Prostate gland (tissue), 2 donors: ENCODE measurements at regions not wholly inside any gene's neighbourhood (a gene's known extent, or its start where the extent isn't known, plus 50 kb on each side); places are given as distances from the start of the nearest gene placed in this dataset.

ENCODE experiments used
- DNase-seq: peaks from one replicate; pipeline ENCODE4 v3.0.0-alpha.2; 2019; ENCODE audit warnings: low spot score
- H3K27ac ChIP-seq, 2 donors: fragments of 200-600 bp; sonication (generic); 2 replicates each; pipeline ENCODE4 v1.5.1; 2017 to 2019
- H3K27me3 ChIP-seq: fragments of 200-600 bp; sonication (generic); replicated peaks from 2 replicates; pipeline ENCODE4 v1.5.1; 2019; ENCODE audit not compliant: insufficient read depth
- H3K36me3 ChIP-seq, 2 donors: fragments of 200-600 bp; sonication (generic); 1 replicate in 1 of 2; 2 replicates in 1 of 2; pipeline versions ENCODE4 v1.5.1 to v1.8.1; 2017 to 2019
- H3K4me1 ChIP-seq: fragments of 200-600 bp; sonication (generic); replicated peaks from 2 replicates; pipeline ENCODE4 v1.5.1; 2019
- H3K4me3 ChIP-seq, 2 donors: fragments of 200-600 bp; sonication (generic); 2 replicates each; pipeline ENCODE4 v1.5.1; 2017 to 2019
- H3K9me3 ChIP-seq: fragments of 200-600 bp; sonication (generic); 2 replicates; pipeline ENCODE4 v1.5.1; 2017
- CTCF ChIP-seq, 4 experiments: fragments of 200-600 bp in 2 of 4; fragments of 450-650 bp in 2 of 4; sonication (generic) in 2 of 4; IDR thresholded peaks; 1 replicate in 3 of 4; 2 replicates in 1 of 4; pipeline ENCODE4 v1.5.1; 2016 to 2019; ENCODE audit warnings: antibody characterized with exemption in 4 of 4, mild to moderate bottlenecking in 2 of 4, moderate library complexity in 2 of 4
- POLR2A ChIP-seq: fragments of 450-650 bp; IDR thresholded peaks from one replicate; pipeline ENCODE4 v1.6.1; 2016; ENCODE audit warnings: antibody characterized with exemption, mild to moderate bottlenecking
- POLR2AphosphoS5 ChIP-seq: sonication (generic); formaldehyde crosslinking; IDR thresholded peaks from one replicate; pipeline ENCODE4 v1.6.1; 2017; ENCODE audit warnings: antibody characterized with exemption
- WGBS: methylation state at CpG from one replicate; pipeline ENCODE4 v1.1.5; 2018; 5-methylcytosine and 5-hydroxymethylcytosine counted together
- intact Hi-C: fragments of 100-400 bp; cut with DNase I; formaldehyde crosslinking; loops from one replicate; pipeline ENCODE4 v1.14.2; 2022

GRCh38 chr2:55973673-55974072 is 50.1 kb upstream of the EFEMP1 start:
- WGBS, result 91% methylated on average over 1 of the region's 1 CpG
- Histone ChIP-seq H3K4me1 (no peaks in the 10 kb centered on the region), H3K4me3 (no peak overlapping the region), H3K27me3 (no peaks in the 10 kb centered on the region), H3K9me3 (no peaks in the 10 kb centered on the region), H3K27ac (no peak overlapping the region), H3K36me3 (no peaks in the 10 kb centered on the region)
- TF ChIP-seq POLR2AphosphoS5, result no peak
- TF ChIP-seq CTCF (IDR thresholded peaks at IDR 0.05), result no peak
- no peak for TF ChIP-seq POLR2A
- DNase-seq, result no peak
- intact Hi-C loops, result no loop called here

DNA sequence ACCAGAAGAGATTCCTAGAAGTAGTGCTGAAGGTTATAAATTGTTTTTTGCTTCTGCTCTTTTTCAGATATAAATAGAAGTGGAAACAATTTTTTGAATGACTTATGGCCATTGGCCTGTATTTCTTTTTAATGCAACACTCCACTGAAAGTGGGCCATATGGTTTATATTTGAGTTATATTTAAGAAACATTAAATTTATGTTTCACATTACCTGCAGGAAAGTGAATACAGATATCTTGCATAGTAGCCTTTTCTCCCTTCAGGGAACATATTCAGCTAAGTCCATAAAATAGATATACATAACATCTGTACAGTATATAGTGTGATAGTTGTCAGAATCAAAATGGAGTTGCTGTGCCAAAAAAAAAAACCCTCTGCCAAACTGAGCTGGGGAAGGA is 53.1 kb upstream of the EFEMP1 start:
- TF ChIP-seq POLR2A (no peak), POLR2AphosphoS5 (no peak), CTCF (IDR thresholded peaks at IDR 0.05) (no peak)
- H3K4me1 ChIP-seq, result no peaks in the 10 kb centered on the region
- no peak overlapping the region for H3K27ac ChIP-seq
- no peaks in the 10 kb centered on the region for H3K9me3 ChIP-seq
- no peaks in the 10 kb centered on the region for H3K27me3 ChIP-seq
- no peaks in the 10 kb centered on the region for H3K36me3 ChIP-seq
- DNase-seq, result no peak
- H3K4me3 ChIP-seq, result no peak overlapping the region
- intact Hi-C loops, result no loop called here

DNA sequence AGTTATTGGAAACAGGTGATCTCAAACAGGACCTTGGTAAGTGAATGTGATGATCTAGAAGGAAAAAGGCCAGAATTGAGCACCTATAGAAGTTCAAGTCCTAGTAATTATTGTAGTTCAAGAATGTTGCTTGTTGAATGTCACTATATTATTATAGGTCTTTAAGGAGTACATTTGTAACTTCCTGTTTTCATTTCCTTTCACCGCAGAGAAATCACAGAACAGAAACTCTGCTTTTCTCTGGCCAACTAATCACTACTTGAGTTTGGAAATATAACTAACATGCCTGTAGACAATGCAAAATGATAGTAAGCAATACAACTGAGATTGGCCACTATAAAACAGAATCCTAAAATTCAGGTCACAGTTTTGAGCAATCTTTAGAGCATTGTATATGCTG is 61.8 kb upstream of the EFEMP1 start:
- 74% methylated on average over 1 of the region's 1 CpG for WGBS
- H3K36me3 ChIP-seq, result no peaks in the 10 kb centered on the region
- no peaks in the 10 kb centered on the region for H3K4me1 ChIP-seq
- intact Hi-C loops, result no loop called here
- no peaks in the 10 kb centered on the region for H3K27me3 ChIP-seq
- DNase-seq, result no peak
- no peak overlapping the region for H3K27ac ChIP-seq
- no peaks in the 10 kb centered on the region for H3K9me3 ChIP-seq
- no peak for TF ChIP-seq POLR2A
- TF ChIP-seq POLR2AphosphoS5, result no peak
- TF ChIP-seq CTCF (IDR thresholded peaks at IDR 0.05), result no peak
- H3K4me3 ChIP-seq, result no peak overlapping the region

GRCh38 chr2:55986001-55986400 is 62.4 kb upstream of the EFEMP1 start:
- TF ChIP-seq CTCF (IDR thresholded peaks at IDR 0.05) (no peak), POLR2AphosphoS5 (no peak), POLR2A (no peak)
- 90% methylated on average over 2 of the region's 2 CpGs for WGBS
- Histone ChIP-seq H3K36me3 (no peaks in the 10 kb centered on the region), H3K9me3 (no peaks in the 10 kb centered on the region), H3K4me1 (no peaks in the 10 kb centered on the region), H3K27ac (no peak overlapping the region), H3K27me3 (no peaks in the 10 kb centered on the region), H3K4me3 (no peak overlapping the region)
- DNase-seq, result no peak
- intact Hi-C loops, result no loop called here

DNA sequence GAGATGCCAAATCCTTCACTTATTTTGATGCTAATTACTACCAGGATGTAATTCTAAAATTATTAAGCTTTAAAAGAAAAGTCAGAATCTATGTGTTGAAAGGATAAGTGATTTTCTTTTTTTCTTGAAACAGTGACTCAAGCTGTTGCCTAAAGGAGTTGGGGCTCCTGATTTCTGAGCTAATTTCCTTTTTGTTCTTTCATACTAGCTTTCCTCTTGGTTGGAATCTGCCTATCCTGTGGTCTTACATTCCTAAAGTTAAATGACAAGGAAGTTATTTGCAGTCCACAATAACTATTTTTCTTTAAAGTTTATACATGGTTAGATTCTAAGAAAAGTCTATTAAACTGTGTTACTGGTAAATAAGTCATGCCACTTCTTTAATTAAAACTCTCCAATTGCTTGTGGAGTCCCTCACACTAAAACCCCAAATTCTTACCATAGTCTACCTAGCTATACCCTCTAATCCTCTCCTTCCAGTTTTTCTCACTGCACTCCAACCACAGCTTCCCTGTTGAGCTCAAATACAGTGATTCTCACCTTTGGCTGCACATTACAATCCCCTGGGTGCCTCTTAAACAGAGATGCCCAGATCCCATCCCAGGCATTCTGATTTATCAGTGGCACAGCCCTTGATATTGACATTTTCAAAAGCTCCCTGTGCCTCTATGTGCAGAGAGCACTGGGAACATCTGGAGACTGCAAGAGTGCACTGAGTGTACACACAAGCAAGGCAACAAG is 63.3 kb upstream of the EFEMP1 start:
- H3K27me3 ChIP-seq, result no peaks in the 10 kb centered on the region
- no peak overlapping the region for H3K27ac ChIP-seq
- no peak overlapping the region for H3K4me3 ChIP-seq
- DNase-seq, result no peak
- intact Hi-C loops, result no loop called here
- H3K36me3 ChIP-seq, result no peaks in the 10 kb centered on the region
- no peaks in the 10 kb centered on the region for H3K4me1 ChIP-seq
- TF ChIP-seq CTCF (IDR thresholded peaks at IDR 0.05), result no peak
- TF ChIP-seq POLR2A, result no peak
- no peak for TF ChIP-seq POLR2AphosphoS5
- no peaks in the 10 kb centered on the region for H3K9me3 ChIP-seq
